T-helper 22 cell (primary cell): ENCODE measurements at regions not wholly inside any gene's neighbourhood (a gene's known extent, or its start where the extent isn't known, plus 50 kb on each side); places are given as distances from the start of the nearest gene placed in this dataset.
"Not testable (repeated sequence)": the region's sequence is repeated elsewhere in the genome, so short reads cannot be mapped to it uniquely, and the experiment has no call there.

ENCODE experiments used
- DNase-seq: peaks from one replicate; pipeline ENCODE4 v3.0.0-alpha.2; 2020; ENCODE audit warnings: low read depth

GRCh38 chr3:153615863-153616262 is 453.8 kb downstream of the RAP2B start:
- no peak for DNase-seq

- DNase-seq: no peak
Observed at GRCh38 chr3:153617463-153617862, 455.4 kb downstream of the RAP2B start.

GRCh38 chr3:153618176-153618575 is 456.1 kb downstream of the RAP2B start:
- DNase-seq: no peak

- DNase-seq: no peak
Observed at GRCh38 chr3:153619268-153619667, 457.2 kb downstream of the RAP2B start.

GRCh38 chr3:153621953-153622352 is 459.9 kb downstream of the RAP2B start:
- DNase-seq: no peak

- DNase-seq: no peak
Observed at GRCh38 chr3:153623834-153624233, 461.8 kb downstream of the RAP2B start.

- no peak for DNase-seq
Observed at GRCh38 chr3:153624310-153625030, 462.4 kb downstream of the RAP2B start.

GRCh38 chr3:153625506-153625905 is 463.5 kb downstream of the RAP2B start:
- no peak for DNase-seq

- no peak for DNase-seq
Observed at GRCh38 chr3:153626158-153626557, 464.1 kb downstream of the RAP2B start.

- no peak for DNase-seq
Observed at GRCh38 chr3:153628591-153628990, 466.6 kb downstream of the RAP2B start.

GRCh38 chr3:153629148-153629547 is 467.1 kb downstream of the RAP2B start:
- no peak for DNase-seq

GRCh38 chr3:153631102-153631501 is 469.1 kb downstream of the RAP2B start:
- no peak for DNase-seq

GRCh38 chr3:153631664-153632063 is 469.6 kb downstream of the RAP2B start:
- no peak for DNase-seq

- DNase-seq: no peak
Observed at GRCh38 chr3:153633407-153633806, 471.4 kb downstream of the RAP2B start.

GRCh38 chr3:153634683-153635082 is 472.7 kb downstream of the RAP2B start:
- no peak for DNase-seq

- DNase-seq: no peak
Observed at GRCh38 chr3:153639631-153640030, 477.6 kb downstream of the RAP2B start.

GRCh38 chr3:153640689-153641665 is 479.0 kb downstream of the RAP2B start:
- no peak for DNase-seq

GRCh38 chr3:153642576-153642975 is 478.6 kb upstream of the ARHGEF26 start:
- not testable (repeated sequence) for DNase-seq

- DNase-seq: not testable (repeated sequence)
Observed at GRCh38 chr3:153643471-153643870, 477.7 kb upstream of the ARHGEF26 start.

- no peak for DNase-seq
Observed at GRCh38 chr3:153649286-153649839, 471.8 kb upstream of the ARHGEF26 start.

GRCh38 chr3:153652076-153652475 is 469.1 kb upstream of the ARHGEF26 start:
- no peak for DNase-seq

- no peak for DNase-seq
Observed at GRCh38 chr3:153657046-153657445, 464.1 kb upstream of the ARHGEF26 start.

GRCh38 chr3:153657461-153657860 is 463.7 kb upstream of the ARHGEF26 start:
- DNase-seq: no peak
